GM19328 (cell line): ENCODE measurements at regions not wholly inside any gene's neighbourhood (a gene's known extent, or its start where the extent isn't known, plus 50 kb on each side); places are given as distances from the start of the nearest gene placed in this dataset.
A peak's percentile ranks its signal among the peaks of the same experiment; 100 is the strongest.
"Not testable (repeated sequence)": the region's sequence is repeated elsewhere in the genome, so short reads cannot be mapped to it uniquely, and the experiment has no call there.

Experiments used
- ATAC-seq: cut with Tn5 transposase; IDR thresholded peaks from one replicate; pipeline ENCODE4 v1.9.1; 2021; ENCODE audit warnings: mild to moderate bottlenecking, moderate library complexity; ENCODE audit not compliant: unreplicated experiment

GRCh38 chr3:110821586-110821985 is 250.0 kb upstream of the NECTIN3 start:
- ATAC-seq = no peak

- ATAC-seq = no peak
These were observed 248.6 kb upstream of the NECTIN3 start for GRCh38 chr3:110822971-110823370.

GRCh38 chr3:110846971-110847370 is 224.6 kb upstream of the NECTIN3 start:
- no peak for ATAC-seq

- no peak for ATAC-seq
These were observed 222.6 kb upstream of the NECTIN3 start for GRCh38 chr3:110849064-110849463.

- ATAC-seq = no peak
These were observed 219.9 kb upstream of the NECTIN3 start for GRCh38 chr3:110851736-110852135.

- ATAC-seq = no peak
These were observed 216.4 kb upstream of the NECTIN3 start for GRCh38 chr3:110855207-110855606.

- no peak for ATAC-seq
These were observed 214.7 kb upstream of the NECTIN3 start for GRCh38 chr3:110856916-110857315.

- no peak for ATAC-seq
These were observed 213.1 kb upstream of the NECTIN3 start for GRCh38 chr3:110858549-110858948.

GRCh38 chr3:110859336-110859735 is 212.3 kb upstream of the NECTIN3 start:
- ATAC-seq = no peak

GRCh38 chr3:110859993-110860392 is 211.6 kb upstream of the NECTIN3 start:
- no peak for ATAC-seq

GRCh38 chr3:110865934-110866333 is 205.7 kb upstream of the NECTIN3 start:
- ATAC-seq = no peak

- ATAC-seq = no peak
These were observed 203.5 kb upstream of the NECTIN3 start for GRCh38 chr3:110868106-110868505.

- ATAC-seq = no peak
These were observed 201.9 kb upstream of the NECTIN3 start for GRCh38 chr3:110869736-110870135.

- ATAC-seq = no peak
These were observed 199.7 kb upstream of the NECTIN3 start for GRCh38 chr3:110871869-110872268.

GRCh38 chr3:110878692-110879091 is 192.9 kb upstream of the NECTIN3 start:
- ATAC-seq = no peak

GRCh38 chr3:110881069-110881468 is 190.5 kb upstream of the NECTIN3 start:
- ATAC-seq = peak; percentile 74

- no peak for ATAC-seq
These were observed 185.3 kb upstream of the NECTIN3 start for GRCh38 chr3:110886222-110886893.

- ATAC-seq = no peak
These were observed 184.4 kb upstream of the NECTIN3 start for GRCh38 chr3:110887176-110887575.

GRCh38 chr3:110888625-110889375 is 182.8 kb upstream of the NECTIN3 start:
- not testable (repeated sequence) for ATAC-seq

- ATAC-seq = not testable (repeated sequence)
These were observed 182.3 kb upstream of the NECTIN3 start for GRCh38 chr3:110889376-110889699.

GRCh38 chr3:110894574-110894973 is 177.0 kb upstream of the NECTIN3 start:
- no peak for ATAC-seq

GRCh38 chr3:110895054-110895453 is 176.6 kb upstream of the NECTIN3 start:
- ATAC-seq = no peak

- no peak for ATAC-seq
These were observed 174.6 kb upstream of the NECTIN3 start for GRCh38 chr3:110897046-110897445.
